Kidney (tissue), 13 donors: ENCODE measurements at regions not wholly inside any gene's neighbourhood (a gene's known extent, or its start where the extent isn't known, plus 50 kb on each side); places are given as distances from the start of the nearest gene placed in this dataset.

Experiments used
- DNase-seq, 5 donors: peaks; one replicate each; pipeline ENCODE4 v3.0.0-alpha.2; 2013 to 2020
- FAIRE-seq: peaks from 2 replicates; lab custom pipeline; 2012; peaks lifted over from hg19 to GRCh38; lab: Jason Lieb, UNC
- H3K27ac ChIP-seq, 2 donors: one replicate each; pipeline ENCODE4 v1.7.0; 2013; ENCODE audit warnings: low read depth in 2 of 2, low read length in 2 of 2, inconsistent platforms in 1 of 2
- H3K27me3 ChIP-seq: one replicate; pipeline ENCODE4 v1.7.1; 2013; ENCODE audit warnings: low read length, inconsistent platforms; ENCODE audit not compliant: control insufficient read depth, insufficient read depth
- H3K36me3 ChIP-seq, 3 donors: one replicate each; pipeline versions ENCODE4 v1.7.0 to v1.7.1; 2013; ENCODE audit warnings: low read length in 3 of 3, control low read depth in 1 of 3, inconsistent platforms in 1 of 3; ENCODE audit not compliant: insufficient read depth in 3 of 3, control insufficient read depth in 2 of 3
- H3K4me1 ChIP-seq, 3 donors: one replicate each; pipeline versions ENCODE4 v1.7.0 to v1.7.1; 2013; ENCODE audit warnings: low read length in 3 of 3, inconsistent platforms in 1 of 3, low read depth in 1 of 3; ENCODE audit not compliant: control insufficient read depth in 2 of 3, insufficient read depth in 2 of 3
- H3K4me3 ChIP-seq, 3 donors: one replicate each; pipeline versions ENCODE4 v1.7.0 to v1.8.1; 2013; ENCODE audit warnings: low read length in 3 of 3, control low read depth in 1 of 3, inconsistent platforms in 1 of 3
- H3K9ac ChIP-seq, 3 donors: one replicate each; pipeline versions ENCODE4 v1.7.0 to v1.7.1; 2013; ENCODE audit warnings: low read length in 3 of 3, control low read depth in 1 of 3, inconsistent platforms in 1 of 3
- H3K9me3 ChIP-seq, 3 donors: one replicate each; pipeline versions ENCODE4 v1.7.0 to v1.7.1; 2013; ENCODE audit warnings: low read length in 3 of 3, control low read depth in 1 of 3, inconsistent platforms in 1 of 3; ENCODE audit not compliant: control insufficient read depth in 2 of 3, insufficient read depth in 1 of 3
- CTCF ChIP-seq: IDR thresholded peaks from 3 replicates; pipeline ENCODE4 v1.5.1; 2012; ENCODE audit warnings: mild to moderate bottlenecking, moderate library complexity, borderline replicate concordance; ENCODE audit not compliant: insufficient read depth; ENCODE audit errors: extremely low read depth
- intact Hi-C: fragments of 100-400 bp; cut with DNase I; formaldehyde crosslinking; loops from one replicate; pipeline ENCODE4 v1.11.1; 2022
- donor health status: control.
- donor health status: control.
- donor health status: control.
- donor health status: control.
- donor health status: control.
- donor health status: DM: yes; HTN: yes; CAD: no.
- donor health status: Normal renal cell carcinoma (clear cell type).

DNA sequence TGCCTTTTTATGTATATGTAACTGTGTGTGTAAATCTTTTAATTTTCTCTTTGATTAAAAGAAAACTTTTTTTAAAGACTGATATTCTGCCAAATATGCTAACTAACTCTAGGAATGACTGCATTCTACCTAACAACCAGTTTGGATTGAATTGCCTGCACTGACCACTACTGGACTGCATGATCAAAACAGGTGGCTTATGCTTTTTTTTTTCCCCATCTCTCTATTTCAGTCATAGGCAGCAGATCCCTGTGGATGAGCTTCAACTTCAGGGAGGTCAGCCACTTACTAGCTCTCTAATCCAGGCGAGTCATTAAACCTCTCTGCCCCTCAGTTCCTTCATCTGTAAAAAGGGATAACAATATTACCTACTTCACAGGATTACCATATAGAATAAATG is 138.6 kb upstream of the SERTAD2 start:
- TF ChIP-seq CTCF: peak; percentile 12
- Histone ChIP-seq H3K27me3 (no peaks in the 10 kb centered on the region), H3K4me3 (no peak overlapping the region), H3K9me3 (no peaks in the 10 kb centered on the region), H3K36me3 (no peaks in the 10 kb centered on the region), H3K9ac (no peak overlapping the region), H3K27ac (no peak overlapping the region), H3K4me1 (peaks cover 0 to 1% (median 0%) of the 10 kb centered on the region in 3 donors)
- DNase-seq (no peak), FAIRE-seq (no peak)
- intact Hi-C loops: no loop called here

- Histone ChIP-seq H3K27ac (no peak overlapping the region), H3K4me3 (no peak overlapping the region), H3K36me3 (no peaks in the 10 kb centered on the region), H3K4me1 (peaks cover 0 to 8% (median 5%) of the 10 kb centered on the region in 3 donors), H3K9me3 (no peaks in the 10 kb centered on the region), H3K27me3 (no peaks in the 10 kb centered on the region), H3K9ac (no peak overlapping the region)
- DNase-seq: no peak
- intact Hi-C loops: no loop called here
- TF ChIP-seq CTCF: no peak
- FAIRE-seq: no peak
These were observed 139.4 kb upstream of the SERTAD2 start for GRCh38 chr2:64792995-64793639.

GRCh38 chr2:64793701-64794100 is 140.0 kb upstream of the SERTAD2 start:
- Histone ChIP-seq H3K9ac (no peak overlapping the region), H3K27me3 (no peaks in the 10 kb centered on the region), H3K4me3 (no peak overlapping the region), H3K9me3 (no peaks in the 10 kb centered on the region), H3K36me3 (no peaks in the 10 kb centered on the region), H3K4me1 (peaks cover 0 to 9% (median 5%) of the 10 kb centered on the region in 3 donors), H3K27ac (no peak overlapping the region)
- DNase-seq (no peak), FAIRE-seq (no peak)
- intact Hi-C loops: no loop called here
- no peak for TF ChIP-seq CTCF
